GM12873 (cell line): ENCODE measurements at regions not wholly inside any gene's neighbourhood (a gene's known extent, or its start where the extent isn't known, plus 50 kb on each side); places are given as distances from the start of the nearest gene placed in this dataset.

ENCODE experiments used
- CTCF ChIP-seq: IDR thresholded peaks from 2 replicates; pipeline ENCODE4 v1.5.1; 2012; ENCODE audit warnings: low read depth, mild to moderate bottlenecking, moderate library complexity, low read length, control low read depth; ENCODE audit not compliant: insufficient read depth; ENCODE audit errors: missing control alignments

DNA sequence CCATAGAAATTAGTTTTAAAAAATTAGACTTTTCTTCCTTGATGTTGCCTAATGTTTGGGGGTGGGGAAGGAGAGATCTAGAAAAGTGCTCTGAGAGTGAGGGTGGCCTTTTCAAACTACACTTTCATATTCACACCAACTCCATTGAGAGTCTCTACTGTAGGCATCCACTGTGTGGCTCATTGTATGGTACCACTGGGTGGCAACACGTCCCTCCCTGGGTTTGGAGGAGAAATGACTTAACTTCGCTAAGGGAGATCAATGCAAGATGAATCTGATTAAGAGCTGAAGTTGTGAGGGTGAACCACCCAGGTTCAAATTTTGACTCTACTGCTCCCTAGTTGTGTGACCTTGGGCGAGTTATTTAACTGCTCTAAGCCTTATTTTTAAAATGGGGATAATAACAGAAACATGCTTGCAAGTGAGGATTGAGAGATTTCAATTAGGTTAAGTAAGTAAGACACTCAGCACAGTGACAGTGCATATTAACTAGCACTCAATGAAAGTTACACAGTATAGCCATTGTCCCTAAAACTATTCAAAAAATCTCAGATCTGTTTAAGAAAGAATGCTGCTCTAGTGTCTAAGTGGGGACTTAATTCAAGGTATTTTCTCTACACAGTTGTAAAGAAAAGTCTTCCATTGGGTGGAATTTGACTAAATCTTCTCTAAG is 193.5 kb upstream of the CNR1 start:
- peak; percentile 3 for TF ChIP-seq CTCF

DNA sequence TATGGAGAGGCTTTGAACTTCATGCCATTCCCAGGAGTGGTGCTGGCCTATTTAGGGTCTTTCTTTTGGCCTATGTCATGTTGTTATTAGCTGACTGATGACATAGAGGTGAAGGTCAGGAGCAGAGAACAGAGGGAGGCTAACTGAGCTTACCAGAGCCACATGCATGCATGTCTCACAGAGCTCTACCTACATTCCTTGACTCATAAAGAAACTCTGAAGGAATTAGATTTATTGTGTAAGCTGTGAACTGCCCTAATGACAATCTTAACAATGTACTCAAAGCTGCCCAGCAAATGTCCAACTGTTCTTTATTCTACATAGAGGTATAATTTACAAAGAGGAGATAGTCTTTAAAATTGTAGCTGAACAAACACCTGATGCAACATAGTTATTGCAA is 192.7 kb upstream of the CNR1 start:
- no peak for TF ChIP-seq CTCF

DNA sequence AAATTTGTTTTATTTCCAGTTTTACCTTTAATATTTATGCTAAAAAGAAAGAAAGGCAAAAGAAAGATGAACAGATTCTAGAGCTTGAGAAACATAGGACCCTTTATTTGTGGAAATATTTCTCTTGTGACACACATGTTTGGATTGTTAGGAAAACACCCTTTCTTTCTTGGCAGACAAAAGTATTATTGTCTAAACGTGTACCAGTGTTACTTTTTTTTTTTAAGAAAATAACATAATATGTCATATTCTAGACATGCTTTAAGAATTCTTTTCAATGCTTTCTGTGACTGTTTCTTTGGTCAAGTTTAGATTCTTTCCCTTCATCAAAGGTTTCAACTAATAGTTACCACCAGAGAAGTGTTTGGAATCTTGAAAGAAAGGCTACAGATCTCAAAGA is 183.4 kb upstream of the CNR1 start:
- no peak for TF ChIP-seq CTCF

- TF ChIP-seq CTCF, result no peak
Observed at GRCh38 chr6:88342336-88342735, 176.2 kb upstream of the CNR1 start.

- no peak for TF ChIP-seq CTCF
Observed at GRCh38 chr6:88339761-88340160, 173.6 kb upstream of the CNR1 start.

GRCh38 chr6:88321306-88321705 is 155.2 kb upstream of the CNR1 start:
- no peak for TF ChIP-seq CTCF

DNA sequence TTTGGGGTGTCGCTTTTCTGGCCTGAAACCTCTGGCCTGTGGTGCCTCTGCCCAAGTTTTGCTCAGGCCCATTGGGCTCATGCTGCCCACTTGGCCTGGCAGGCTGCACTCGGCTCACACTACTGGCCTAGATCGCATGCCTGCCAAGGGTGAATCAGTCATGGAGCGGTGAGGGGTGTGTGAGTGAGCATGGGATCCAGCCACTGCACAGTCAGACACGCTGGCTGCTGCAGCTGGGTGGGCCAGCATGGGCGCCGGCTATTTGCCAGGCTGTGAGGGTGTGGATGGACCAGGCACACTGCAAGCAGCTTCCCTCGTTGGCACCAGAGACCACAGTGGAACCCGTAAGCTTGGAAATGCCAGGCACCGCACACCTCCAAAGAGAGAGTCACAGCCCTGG is 145.4 kb upstream of the CNR1 start:
- TF ChIP-seq CTCF, result no peak

- TF ChIP-seq CTCF, result no peak
Observed at GRCh38 chr6:88304520-88304919, 138.4 kb upstream of the CNR1 start.
